HCT116 (cell line): ENCODE measurements at regions not wholly inside any gene's neighbourhood (a gene's known extent, or its start where the extent isn't known, plus 50 kb on each side); places are given as distances from the start of the nearest gene placed in this dataset.

ENCODE experiments used
- ATAC-seq: fragments of 200-7000 bp; cut with Tn5 transposase; 2 replicates; pipeline ENCODE4 v1.9.1; 2020; ENCODE audit warnings: mild to moderate bottlenecking, moderate library complexity
- BruUV-seq: library from RNA; stranded (reverse); fragments of 400-500 nt; replicated peaks from 2 replicates; lab custom pipeline; 2021; lab: Mats Ljungman, UMichigan
- CTCF ChIA-PET: fragments of 300-600 bp; sonication (Branson Sonifier 250); formaldehyde crosslinking; loops from one replicate; lab custom pipeline; 2021; ENCODE audit warnings: antibody characterized with exemption; lab: Charles Lee
- POLR2A ChIA-PET: fragments of 300-600, 350-600 bp; sonication (Branson Sonifier 250); formaldehyde crosslinking; loops from one replicate; lab custom pipeline; 2021; ENCODE audit warnings: antibody characterized with exemption; lab: Charles Lee
- RAD21 ChIA-PET, 2 experiments: fragments of 300-600 bp; sonication (Branson Sonifier 250); formaldehyde crosslinking; loops; one replicate each; lab custom pipeline; 2023; ENCODE audit warnings: low total read pairs in 2 of 2; ENCODE audit not compliant: uncharacterized antibody in 2 of 2, unreplicated experiment in 2 of 2, low non-redundant PET in 1 of 2; lab: Charles Lee
- DNase-seq: peaks from one replicate; pipeline ENCODE4 v3.0.0-alpha.2; 2010; ENCODE audit warnings: low read depth, low spot score
- H2AFZ ChIP-seq: fragments of 200-600 bp; shearing (Covaris generic), sonication (generic); 2 replicates; pipeline ENCODE4 v1.6.1; 2017; ENCODE audit warnings: low read depth, mixed run types, mixed read lengths, antibody characterized with exemption, low read length; ENCODE audit not compliant: poor library complexity, severe bottlenecking
- H3K27ac ChIP-seq: 2 replicates; pipeline ENCODE4 v1.5.1; 2012; ENCODE audit warnings: low read depth, low read length
- H3K27me3 ChIP-seq: fragments of 200-600 bp; sonication (generic); 2 replicates; pipeline ENCODE4 v1.6.1; 2016; ENCODE audit warnings: mixed run types, low read length, mixed read lengths; ENCODE audit not compliant: insufficient read depth
- H3K36me3 ChIP-seq, 2 experiments: fragments of 200-500 bp in 1 of 2; fragments of 200-600 bp in 1 of 2; sonication (Bioruptor generic) in 1 of 2; sonication (generic) in 1 of 2; 2 replicates each; pipeline versions ENCODE4 v1.5.1 to v1.6.1; 2014 to 2016; ENCODE audit warnings: low read length in 2 of 2, inconsistent platforms in 1 of 2, mixed read lengths in 1 of 2, mixed run types in 1 of 2; ENCODE audit not compliant: insufficient read depth in 2 of 2, control insufficient read depth in 1 of 2
- H3K4me1 ChIP-seq, 2 experiments: fragments of 200-600 bp in 1 of 2; sonication (generic) in 1 of 2; 2 replicates each; pipeline versions ENCODE4 v1.5.1 to v1.6.1; 2012 to 2017; ENCODE audit warnings: low read length in 2 of 2, inconsistent platforms in 1 of 2, mild to moderate bottlenecking in 1 of 2, mixed read lengths in 1 of 2, mixed run types in 1 of 2, moderate library complexity in 1 of 2; ENCODE audit not compliant: insufficient read depth in 2 of 2, control insufficient read depth in 1 of 2
- H3K4me2 ChIP-seq: fragments of 200-600 bp; sonication (generic); 2 replicates; pipeline ENCODE4 v1.6.1; 2017; ENCODE audit warnings: mixed run types, low read length, mixed read lengths
- H3K4me3 ChIP-seq, 2 experiments: fragments of 200-600 bp in 1 of 2; sonication (generic) in 1 of 2; replicated peaks in 1 of 2; 2 replicates each; pipeline ENCODE4 v1.5.1; 2011 to 2016; ENCODE audit warnings: low read length in 2 of 2, control low read depth in 1 of 2, low read depth in 1 of 2, mild to moderate bottlenecking in 1 of 2, mixed read lengths in 1 of 2, mixed run types in 1 of 2
- H3K79me2 ChIP-seq: fragments of 200-600 bp; sonication (generic); 2 replicates; pipeline ENCODE4 v1.6.1; 2017; ENCODE audit warnings: mild to moderate bottlenecking, mixed run types, low read length, moderate library complexity, mixed read lengths; ENCODE audit not compliant: insufficient read depth
- H3K9ac ChIP-seq: fragments of 200-600 bp; sonication (generic); 2 replicates; pipeline ENCODE4 v1.6.1; 2016; ENCODE audit warnings: low read length, mixed read lengths
- H3K9me2 ChIP-seq: fragments of 200-600 bp; sonication (generic), shearing (Covaris generic); 2 replicates; pipeline ENCODE4 v1.6.1; 2017; ENCODE audit warnings: mixed run types, mild to moderate bottlenecking, moderate library complexity; ENCODE audit not compliant: insufficient read depth
- H3K9me3 ChIP-seq, 2 experiments: fragments of 200-500 bp in 1 of 2; fragments of 200-600 bp in 1 of 2; sonication (Bioruptor generic) in 1 of 2; sonication (generic) in 1 of 2; 2 replicates each; pipeline ENCODE4 v1.6.1; 2014 to 2017; ENCODE audit warnings: low read length in 2 of 2, mixed read lengths in 2 of 2, inconsistent platforms in 1 of 2, low read depth in 1 of 2, mild to moderate bottlenecking in 1 of 2, mixed run types in 1 of 2, moderate library complexity in 1 of 2; ENCODE audit not compliant: control insufficient read depth in 1 of 2, insufficient read depth in 1 of 2
- H4K20me1 ChIP-seq: fragments of 200-600 bp; sonication (generic), shearing (Covaris generic); 2 replicates; pipeline ENCODE4 v1.6.1; 2017; ENCODE audit warnings: mixed run types, mild to moderate bottlenecking, moderate library complexity; ENCODE audit not compliant: insufficient read depth
- CEBPB ChIP-seq: IDR thresholded peaks from 2 replicates; pipeline ENCODE4 v1.6.1; 2012; ENCODE audit warnings: low read depth
- CTCF ChIP-seq, 3 experiments: fragments of 200-600 bp in 1 of 3; sonication (generic) in 1 of 3; IDR thresholded peaks in 2 of 3; conservative IDR thresholded peaks in 1 of 3; 2 replicates each; pipeline ENCODE4 v1.5.1; 2012 to 2017; ENCODE audit warnings: low read depth in 2 of 3, low read length in 2 of 3, antibody characterized with exemption in 1 of 3, borderline replicate concordance in 1 of 3, control low read depth in 1 of 3, mild to moderate bottlenecking in 1 of 3, mixed read lengths in 1 of 3, mixed run types in 1 of 3, moderate library complexity in 1 of 3; ENCODE audit not compliant: insufficient read depth in 1 of 3
- EGR1 ChIP-seq: IDR thresholded peaks from 2 replicates; pipeline ENCODE4 v1.6.1; 2012; ENCODE audit warnings: low read depth
- ELF1 ChIP-seq: IDR thresholded peaks from 2 replicates; pipeline ENCODE4 v1.6.1; 2012; ENCODE audit warnings: low read depth, borderline replicate concordance
- EZH2phosphoT487 ChIP-seq: fragments of 200-600 bp; IDR thresholded peaks from 2 replicates; pipeline ENCODE4 v1.6.1; 2018; ENCODE audit warnings: antibody characterized with exemption, borderline replicate concordance
- FOSL1 ChIP-seq: IDR thresholded peaks from 2 replicates; pipeline ENCODE4 v1.6.1; 2012; ENCODE audit warnings: low read depth
- RAD21 ChIP-seq: IDR thresholded peaks from 2 replicates; pipeline ENCODE4 v1.6.1; 2012; ENCODE audit warnings: low read depth, mild to moderate bottlenecking
- SIN3A ChIP-seq: IDR thresholded peaks from 2 replicates; pipeline ENCODE4 v1.6.1; 2012; ENCODE audit warnings: low read depth
- SP1 ChIP-seq: IDR thresholded peaks from 2 replicates; pipeline ENCODE4 v1.6.1; 2012; ENCODE audit warnings: low read depth
- TCF7L2 ChIP-seq: IDR thresholded peaks from 2 replicates; pipeline ENCODE4 v1.7.0; 2011; ENCODE audit warnings: borderline replicate concordance, inconsistent platforms; ENCODE audit not compliant: insufficient read depth, insufficient read length; ENCODE audit errors: extremely low read depth
- YY1 ChIP-seq: IDR thresholded peaks from 2 replicates; pipeline ENCODE4 v1.6.1; 2011; ENCODE audit warnings: low read length, low read depth, moderate library complexity, mild to moderate bottlenecking; ENCODE audit not compliant: insufficient replicate concordance; ENCODE audit errors: extremely low read depth
- ZBTB33 ChIP-seq: IDR thresholded peaks from 2 replicates; pipeline ENCODE4 v1.6.1; 2011; ENCODE audit warnings: mild to moderate bottlenecking, low read length, moderate library complexity; ENCODE audit not compliant: insufficient replicate concordance; ENCODE audit errors: extremely low read depth
- ZFX ChIP-seq: fragments of 450-650 bp; IDR thresholded peaks from 2 replicates; pipeline ENCODE4 v1.6.1; 2017
- intact Hi-C: fragments of 100-400 bp; cut with micrococcal nuclease; formaldehyde crosslinking; loops from 2 replicates; pipeline ENCODE4 v1.10.0; 2022

- peaks cover 8 to 25% of the 10 kb centered on the region in 2 experiments; a peak in 3 of 4 replicates for H3K9me3 ChIP-seq
- TF ChIP-seq ELF1 = no peak
- no peak for TF ChIP-seq RAD21
- no peak for TF ChIP-seq SP1
- TF ChIP-seq YY1 = no peak
- no peak for TF ChIP-seq ZFX
- no peak for TF ChIP-seq TCF7L2
- TF ChIP-seq CEBPB = no peak
- no peaks in the 10 kb centered on the region for H3K27me3 ChIP-seq
- no peaks in the 10 kb centered on the region for H3K79me2 ChIP-seq
- ATAC-seq (no peak), DNase-seq (no peak)
- H3K9ac ChIP-seq = no peak overlapping the region
- ChIA-PET CTCF (no interaction called here), POLR2A (no interaction called here), RAD21 (no interaction called here)
- H3K27ac ChIP-seq = no peak overlapping the region
- H3K4me1 ChIP-seq = no peaks in the 10 kb centered on the region
- H3K9me2 ChIP-seq = no peaks in the 10 kb centered on the region
- no peak overlapping the region for H3K4me2 ChIP-seq
- H4K20me1 ChIP-seq = no peaks in the 10 kb centered on the region
- BruUV-seq = no TSS peak
- no peak overlapping the region for H2AFZ ChIP-seq
- intact Hi-C loops = no loop called here
- H3K4me3 ChIP-seq = no peak overlapping the region
- no peaks in the 10 kb centered on the region for H3K36me3 ChIP-seq
These were observed 176.2 kb upstream of the UFM1 start for GRCh38 chr13:38173403-38173802.

GRCh38 chr13:38167164-38167822 lies 182.4 kb upstream of the UFM1 start:
- Histone ChIP-seq H3K9me3 (peaks cover 13 to 14% of the 10 kb centered on the region in 2 experiments; a peak in 3 of 4 replicates), H3K9ac (no peak overlapping the region), H3K79me2 (no peaks in the 10 kb centered on the region), H2AFZ (no peak overlapping the region), H3K4me1 (no peaks in the 10 kb centered on the region), H3K36me3 (no peaks in the 10 kb centered on the region), H3K9me2 (no peaks in the 10 kb centered on the region), H3K27me3 (no peaks in the 10 kb centered on the region), H3K4me2 (no peak overlapping the region), H3K27ac (no peak overlapping the region), H3K4me3 (no peak overlapping the region)
- ChIA-PET RAD21 (no interaction called here), CTCF (no interaction called here), POLR2A (no interaction called here)
- no peak for ATAC-seq
- BruUV-seq = no TSS peak
- no peak for DNase-seq
- no peak for TF ChIP-seq ZBTB33
- no peak for TF ChIP-seq TCF7L2
- no peak for TF ChIP-seq FOSL1
- no peak for TF ChIP-seq EGR1
- no peak for TF ChIP-seq EZH2phosphoT487
- no peak for TF ChIP-seq YY1
- TF ChIP-seq SP1 = no peak
- no peak for TF ChIP-seq CTCF (IDR thresholded peaks at IDR 0.05 in 2 of 3, conservative IDR thresholded peaks at IDR 0.05 in 1 of 3; ENCODE audit: borderline replicate concordance in 1 of 3, insufficient read depth in 1 of 3, low read depth in 2 of 3, low read length in 2 of 3)
- no peak for TF ChIP-seq SIN3A
- TF ChIP-seq, all 23 proteins: peak for 0
- intact Hi-C loops = no loop called here
- no peaks in the 10 kb centered on the region for H4K20me1 ChIP-seq
